DOHH2 (cell line): ENCODE measurements at regions not wholly inside any gene's neighbourhood (a gene's known extent, or its start where the extent isn't known, plus 50 kb on each side); places are given as distances from the start of the nearest gene placed in this dataset.

Experiments used
- EZH2phosphoT487 ChIP-seq: fragments of 200-600 bp; sonication (generic); IDR thresholded peaks from 2 replicates; pipeline ENCODE4 v1.6.1; 2017; ENCODE audit warnings: borderline replicate concordance, mild to moderate bottlenecking, antibody characterized with exemption, low read length, moderate library complexity, mixed read lengths
- TF ChIP-seq, protein P1 (sequence below): fragments of 200-600 bp; sonication (generic); IDR thresholded peaks from one replicate; pipeline ENCODE4 v1.5.1; 2014; ENCODE audit warnings: antibody characterized with exemption, mild to moderate bottlenecking, low read depth, low read length; ENCODE audit not compliant: poor library complexity, severe bottlenecking

DNA sequence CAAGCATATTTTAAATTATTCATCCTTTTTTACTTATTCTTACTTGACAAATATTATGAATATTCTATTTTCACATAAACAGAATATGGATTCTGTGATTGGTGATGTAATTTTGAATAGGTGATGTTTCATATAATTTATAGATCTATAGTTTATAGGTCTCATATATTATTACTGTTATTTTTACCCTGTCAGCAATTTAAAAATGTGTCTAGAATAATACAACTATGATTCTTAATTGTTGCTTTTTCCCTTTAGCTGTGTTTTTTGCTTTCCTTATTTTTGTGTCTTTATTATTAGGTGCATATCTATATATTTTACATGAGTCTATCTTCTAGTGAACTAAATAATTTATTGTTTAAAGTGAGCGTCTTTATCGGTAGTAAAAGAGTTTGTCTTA lies 226.7 kb upstream of the FSIP2 start:
- TF ChIP-seq, protein P1, sequence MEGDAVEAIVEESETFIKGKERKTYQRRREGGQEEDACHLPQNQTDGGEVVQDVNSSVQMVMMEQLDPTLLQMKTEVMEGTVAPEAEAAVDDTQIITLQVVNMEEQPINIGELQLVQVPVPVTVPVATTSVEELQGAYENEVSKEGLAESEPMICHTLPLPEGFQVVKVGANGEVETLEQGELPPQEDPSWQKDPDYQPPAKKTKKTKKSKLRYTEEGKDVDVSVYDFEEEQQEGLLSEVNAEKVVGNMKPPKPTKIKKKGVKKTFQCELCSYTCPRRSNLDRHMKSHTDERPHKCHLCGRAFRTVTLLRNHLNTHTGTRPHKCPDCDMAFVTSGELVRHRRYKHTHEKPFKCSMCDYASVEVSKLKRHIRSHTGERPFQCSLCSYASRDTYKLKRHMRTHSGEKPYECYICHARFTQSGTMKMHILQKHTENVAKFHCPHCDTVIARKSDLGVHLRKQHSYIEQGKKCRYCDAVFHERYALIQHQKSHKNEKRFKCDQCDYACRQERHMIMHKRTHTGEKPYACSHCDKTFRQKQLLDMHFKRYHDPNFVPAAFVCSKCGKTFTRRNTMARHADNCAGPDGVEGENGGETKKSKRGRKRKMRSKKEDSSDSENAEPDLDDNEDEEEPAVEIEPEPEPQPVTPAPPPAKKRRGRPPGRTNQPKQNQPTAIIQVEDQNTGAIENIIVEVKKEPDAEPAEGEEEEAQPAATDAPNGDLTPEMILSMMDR: no peak
- TF ChIP-seq EZH2phosphoT487: no peak
